AG20443 (cell line): ENCODE measurements at regions not wholly inside any gene's neighbourhood (a gene's known extent, or its start where the extent isn't known, plus 50 kb on each side); places are given as distances from the start of the nearest gene placed in this dataset.

Experiments
- DNase-seq: peaks from one replicate; pipeline ENCODE4 v3.0.0; 2012; ENCODE audit warnings: low spot score, mixed read lengths

- DNase-seq: no peak
Observed at GRCh38 chr3:189557824-189558223, 73.4 kb upstream of the TP63 start.

GRCh38 chr3:189561256-189561655 lies 69.9 kb upstream of the TP63 start:
- DNase-seq: no peak

DNA sequence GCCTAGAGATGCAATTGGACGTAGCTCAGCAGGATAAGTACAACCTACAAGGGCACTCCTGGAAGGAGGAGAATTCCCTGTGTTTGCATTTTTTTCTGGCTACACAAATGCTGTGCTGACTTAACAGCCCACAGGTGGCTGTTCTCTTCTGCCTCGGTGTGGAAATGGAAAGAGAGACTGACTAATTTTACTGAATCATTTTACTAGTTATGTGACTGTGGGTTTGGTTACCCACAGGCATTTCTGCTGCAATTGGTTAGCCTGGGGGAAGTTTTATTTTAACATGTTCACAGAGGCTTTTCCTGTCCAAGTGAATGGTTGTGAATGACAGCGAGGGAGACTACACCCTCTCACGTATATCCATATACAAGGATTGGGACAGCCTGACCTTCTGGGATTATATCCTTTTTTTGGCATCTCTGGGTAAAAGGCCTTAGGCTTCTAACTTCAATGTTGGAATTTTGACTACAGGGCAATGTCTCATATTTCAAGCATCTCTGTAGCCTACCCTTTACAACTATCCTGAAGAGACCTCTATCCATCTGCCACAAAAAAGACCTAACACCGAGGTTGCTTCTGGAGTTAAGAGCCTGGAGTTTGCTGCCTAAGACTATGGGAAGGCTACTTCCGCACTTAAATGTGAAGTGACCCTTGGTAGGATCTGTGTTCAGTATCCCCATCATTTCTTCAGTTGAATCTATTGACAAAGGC lies 67.2 kb upstream of the TP63 start:
- peak; percentile 85 for DNase-seq

DNA sequence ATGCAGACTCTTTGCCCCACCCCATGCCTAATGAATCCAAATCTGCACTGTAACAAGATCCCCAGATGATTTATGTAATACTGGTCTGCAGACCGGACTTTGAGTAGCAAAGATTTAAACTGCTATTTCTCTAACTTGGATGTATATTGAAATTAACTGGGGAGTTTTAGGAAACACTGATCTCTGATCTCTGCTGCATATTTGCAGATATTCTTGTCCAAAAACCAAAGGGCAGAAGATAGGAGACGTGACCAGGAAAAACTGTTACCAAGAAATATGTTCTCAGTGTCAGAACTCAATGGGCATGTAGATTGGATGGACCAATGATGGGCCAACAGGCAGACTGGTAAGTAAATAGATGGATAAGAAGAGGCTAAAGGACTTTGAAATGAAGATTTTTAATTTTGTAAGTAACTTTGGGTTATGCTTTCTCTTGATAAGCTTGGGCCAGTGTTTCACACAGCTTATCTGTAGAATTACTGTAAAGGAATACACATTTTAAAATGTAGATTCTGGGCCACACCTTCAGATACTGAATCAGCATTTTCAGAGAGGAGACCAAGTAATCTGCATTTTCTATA lies 64.5 kb upstream of the TP63 start:
- DNase-seq: no peak

DNA sequence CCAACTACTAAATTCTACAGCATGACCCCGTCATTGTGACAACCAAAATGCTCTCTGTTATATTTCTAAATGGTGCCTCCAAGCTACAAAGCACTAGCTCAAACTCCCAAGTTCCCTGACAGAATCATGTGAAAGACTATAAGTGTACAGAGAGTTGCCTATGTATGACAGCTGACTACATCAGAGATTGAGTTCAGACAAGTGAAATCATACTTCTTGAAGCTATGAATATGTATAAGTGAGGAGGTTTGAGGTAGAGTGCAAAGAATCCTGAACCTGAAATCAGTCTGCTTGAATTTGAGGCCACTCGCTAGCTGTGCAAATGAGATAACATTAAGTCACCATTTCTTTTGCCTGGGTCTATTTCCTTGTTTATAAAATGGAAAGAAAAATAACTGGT lies 63.9 kb upstream of the TP63 start:
- no peak for DNase-seq

- no peak for DNase-seq
Observed at GRCh38 chr3:189567766-189568420, 63.3 kb upstream of the TP63 start.

GRCh38 chr3:189568961-189569360 lies 62.2 kb upstream of the TP63 start:
- DNase-seq: no peak

DNA sequence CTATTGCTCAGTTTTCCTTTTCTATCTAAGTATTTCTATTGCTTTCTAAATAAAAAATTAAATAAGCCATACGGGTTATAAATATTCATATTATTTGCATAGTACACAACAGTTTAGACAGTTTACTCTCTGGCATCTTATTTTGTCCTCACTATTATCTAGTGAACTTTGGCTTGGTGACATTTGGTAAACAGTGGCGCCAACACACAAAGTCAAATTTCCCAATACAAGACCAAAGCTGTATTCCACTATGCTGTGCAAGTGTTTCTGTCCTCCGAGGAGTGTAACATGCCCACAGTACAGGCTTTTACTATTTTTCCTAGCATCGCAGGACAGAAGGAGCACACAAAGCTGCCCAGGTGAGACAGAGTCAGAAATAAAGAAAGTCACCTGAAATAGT lies 61.7 kb upstream of the TP63 start:
- no peak for DNase-seq

- DNase-seq: no peak
Observed at GRCh38 chr3:189570916-189571315, 60.3 kb upstream of the TP63 start.

GRCh38 chr3:189572249-189572648 lies 58.9 kb upstream of the TP63 start:
- DNase-seq: peak; percentile 32

DNA sequence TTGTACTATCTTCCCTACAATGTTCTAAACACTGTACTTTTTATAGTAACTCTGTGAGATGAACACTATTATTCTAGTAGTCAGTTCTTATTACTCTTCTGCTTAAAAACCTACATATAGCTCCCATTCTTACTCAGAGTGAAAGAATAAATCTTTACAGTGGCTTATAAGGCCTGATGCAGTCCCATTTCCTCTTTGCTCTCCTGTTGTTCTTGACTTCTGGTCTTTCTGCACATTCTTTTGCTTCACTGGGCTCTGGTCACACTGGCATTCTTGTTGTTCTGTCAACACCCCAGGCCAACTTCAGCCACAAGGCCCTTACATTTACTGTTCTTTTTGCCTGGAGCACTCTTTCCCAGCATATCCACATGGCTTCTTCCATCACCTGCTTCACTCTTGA lies 58.2 kb upstream of the TP63 start:
- peak; percentile 37 for DNase-seq

DNA sequence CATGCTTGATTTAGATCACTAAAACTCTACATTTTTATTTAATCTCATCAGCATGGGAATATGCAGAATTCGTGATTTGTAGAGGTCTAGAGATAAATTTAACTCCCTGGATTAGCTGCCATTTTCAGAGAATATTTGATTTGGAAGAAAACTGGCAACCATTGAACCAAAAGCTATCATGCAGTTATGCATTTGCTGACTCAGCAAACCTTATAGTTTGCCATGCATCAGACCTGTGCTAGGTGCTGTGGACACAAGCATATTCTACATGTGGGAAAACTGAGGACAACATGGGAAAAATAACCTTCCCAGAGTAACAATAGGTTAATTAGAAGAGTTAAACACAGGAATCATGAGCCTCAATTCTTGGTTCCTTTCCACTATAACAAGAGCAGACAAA lies 54.7 kb upstream of the TP63 start:
- DNase-seq: no peak

DNA sequence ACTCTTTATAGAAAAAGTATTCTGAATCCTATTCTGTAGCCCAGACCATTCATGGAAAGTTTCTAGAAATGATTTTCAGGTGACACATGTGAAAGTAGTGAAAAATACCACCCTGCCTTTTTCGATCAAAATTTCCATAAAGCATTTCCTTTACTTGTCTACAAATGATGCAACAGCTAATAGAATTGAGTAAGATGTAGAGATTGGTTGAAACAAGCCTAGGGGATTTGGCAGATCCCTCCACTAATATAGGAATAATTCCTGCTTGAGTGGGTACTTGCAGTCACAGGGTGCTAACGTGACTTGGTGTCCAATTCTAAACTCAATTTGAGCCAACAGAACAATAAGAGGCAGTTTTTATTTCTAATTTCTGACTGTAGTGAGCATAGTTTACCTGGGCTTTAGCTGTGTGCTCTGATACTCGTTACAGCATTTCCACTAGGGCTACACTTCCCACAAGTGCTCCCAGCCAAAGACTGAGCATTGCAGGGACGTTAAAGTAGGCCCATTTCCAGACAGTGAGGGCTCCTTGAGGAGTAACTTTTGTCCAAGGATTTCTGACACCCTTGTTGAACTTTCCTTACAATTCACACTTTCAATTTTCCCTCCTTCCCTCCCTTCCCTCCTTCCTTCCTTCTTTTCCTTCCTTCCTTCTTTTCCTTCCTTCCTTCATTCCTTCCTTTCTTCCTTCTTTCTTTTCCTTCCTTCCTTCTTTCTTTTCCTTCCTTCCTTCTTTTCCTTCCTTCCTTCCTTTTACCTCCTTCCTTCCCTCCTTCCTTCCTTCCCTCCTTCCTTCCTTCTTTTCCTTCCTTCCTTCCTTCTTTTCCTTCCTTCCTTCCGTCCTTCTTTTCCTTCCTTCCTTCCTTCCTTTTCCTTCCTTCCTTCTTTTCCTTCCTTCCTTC lies 53.9 kb upstream of the TP63 start:
- no peak for DNase-seq

DNA sequence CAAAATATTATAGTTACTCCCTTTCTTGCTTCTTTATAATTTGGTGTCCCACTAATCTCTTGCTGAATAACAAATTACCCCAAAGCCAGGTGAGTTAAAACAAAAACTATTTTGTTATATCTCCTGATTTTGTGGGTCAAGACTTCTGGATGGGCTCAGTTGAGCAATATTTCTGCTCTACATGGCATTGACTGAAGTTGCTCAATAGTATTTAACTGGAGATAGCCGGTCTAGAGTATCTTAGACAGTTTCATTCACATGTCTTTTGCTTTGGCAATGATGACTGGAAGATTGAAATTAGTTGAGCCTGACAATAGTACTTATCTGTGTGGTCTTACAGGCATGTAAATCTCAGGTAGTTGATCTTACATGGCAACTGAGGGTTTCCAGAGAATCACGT lies 51.0 kb upstream of the TP63 start:
- DNase-seq: no peak
